DND-41 (cell line): ENCODE measurements at regions not wholly inside any gene's neighbourhood (a gene's known extent, or its start where the extent isn't known, plus 50 kb on each side); places are given as distances from the start of the nearest gene placed in this dataset.
"Not testable (repeated sequence)": the region's sequence is repeated elsewhere in the genome, so short reads cannot be mapped to it uniquely, and the experiment has no call there.

ENCODE experiments used
- CTCF ChIP-seq: IDR thresholded peaks from 2 replicates; pipeline ENCODE4 v1.5.1; 2012; ENCODE audit warnings: borderline replicate concordance, low read length, moderate library complexity, mild to moderate bottlenecking; ENCODE audit not compliant: poor library complexity, severe bottlenecking; ENCODE audit errors: extremely low read depth
- EZH2 ChIP-seq: IDR thresholded peaks from 3 replicates; pipeline ENCODE4 v1.6.1; 2012; ENCODE audit warnings: borderline replicate concordance, low read depth, mild to moderate bottlenecking, moderate library complexity, low read length, inconsistent platforms; ENCODE audit not compliant: severe bottlenecking

- not testable (repeated sequence) for TF ChIP-seq CTCF, EZH2
Observed at GRCh38 chrX:95549552-95549951, 1135.1 kb upstream of the DIAPH2 start.
